Stomach (tissue), 8 donors: ENCODE measurements at regions not wholly inside any gene's neighbourhood (a gene's known extent, or its start where the extent isn't known, plus 50 kb on each side); places are given as distances from the start of the nearest gene placed in this dataset.

Experiments used
- DNase-seq, 2 donors: peaks; one replicate each; pipeline versions ENCODE4 v3.0.0 to v3.0.0-alpha.2; 2013 to 2019
- H3K27ac ChIP-seq, 5 donors: fragments of 200-600 bp in 4 of 5; sonication (generic) in 4 of 5; one replicate each; pipeline ENCODE4 v1.5.1; 2013 to 2019; ENCODE audit warnings: mild to moderate bottlenecking in 1 of 5, moderate library complexity in 1 of 5
- H3K27me3 ChIP-seq, 3 donors: fragments of 200-600 bp; sonication (generic); one replicate each; pipeline ENCODE4 v1.5.1; 2017 to 2019; ENCODE audit warnings: mixed run types in 1 of 3
- H3K36me3 ChIP-seq, 4 donors: fragments of 200-600 bp; sonication (generic); 1 replicate in 3 of 4; 2 replicates in 1 of 4; pipeline ENCODE4 v1.5.1; 2016 to 2019
- H3K4me1 ChIP-seq, 4 donors: fragments of 200-600 bp; sonication (generic); one replicate each; pipeline ENCODE4 v1.5.1; 2016 to 2019
- H3K4me3 ChIP-seq, 4 donors: fragments of 200-600 bp; sonication (generic) in 3 of 4; one replicate each; pipeline ENCODE4 v1.5.1; 2016 to 2019; ENCODE audit warnings: mild to moderate bottlenecking in 1 of 4
- H3K9me3 ChIP-seq, 4 donors: fragments of 200-600 bp; sonication (generic); one replicate each; pipeline ENCODE4 v1.5.1; 2016 to 2019
- CTCF ChIP-seq, 7 experiments: fragments of 450-650 bp in 4 of 7; fragments of 200-600 bp in 3 of 7; sonication (generic) in 3 of 7; IDR thresholded peaks; one replicate each; pipeline ENCODE4 v1.5.1; 2016 to 2019; ENCODE audit warnings: antibody characterized with exemption in 7 of 7, control low read depth in 2 of 7, mild to moderate bottlenecking in 1 of 7
- EP300 ChIP-seq: sonication (generic); formaldehyde crosslinking; IDR thresholded peaks from one replicate; pipeline ENCODE4 v1.6.1; 2017; ENCODE audit warnings: antibody characterized with exemption
- POLR2A ChIP-seq, 4 donors: fragments of 450-650 bp; IDR thresholded peaks; one replicate each; pipeline ENCODE4 v1.6.1; 2016; ENCODE audit warnings: antibody characterized with exemption in 4 of 4, control low read depth in 2 of 4, mild to moderate bottlenecking in 1 of 4, moderate library complexity in 1 of 4
- POLR2AphosphoS5 ChIP-seq, 3 donors: sonication (generic); formaldehyde crosslinking; IDR thresholded peaks; one replicate each; pipeline ENCODE4 v1.6.1; 2016; ENCODE audit warnings: antibody characterized with exemption in 3 of 3
- WGBS, 5 donors: extraction: QIAGEN DNeasy Blood & Tissue Kit in 3 of 5; methylation state at CpG; one replicate each; pipeline versions ENCODE4 v1.1.5 to v1.1.7; 2013 to 2018; 5-methylcytosine and 5-hydroxymethylcytosine counted together
- intact Hi-C: fragments of 100-400 bp; cut with DNase I; formaldehyde crosslinking; loops from one replicate; pipeline ENCODE4 v1.15.1; 2023; ENCODE audit warnings: low total_unique reads
- donor health status: healthy with polysubstance abuse.
- donor health status: Bipolar disorder and iron deficiency.
- donor health status: healthy.

- 0 to 3% (median 1%) methylated on average over 14 to 19 of the region's 19 CpGs for WGBS, 5 donors
- intact Hi-C loops, result no loop called here
- Histone ChIP-seq H3K27ac (peak overlapping the region; percentile 85 to 93 (median 86)), H3K36me3 (no peaks in the 10 kb centered on the region), H3K27me3 (peaks cover 0 to 4% (median 0%) of the 10 kb centered on the region in 3 donors), H3K4me3 (peak overlapping the region; percentile 59 to 92 (median 80)), H3K4me1 (peaks cover 0 to 40% (median 28%) of the 10 kb centered on the region in 4 donors), H3K9me3 (no peaks in the 10 kb centered on the region)
- TF ChIP-seq POLR2AphosphoS5 (IDR thresholded peaks at IDR 0.05), result no peak
- no peak for TF ChIP-seq EP300
- no peak for DNase-seq
Measured at GRCh38 chr18:34976534-34976898, 64.7 kb upstream of the MAPRE2 start.

GRCh38 chr18:34976899-34977837, 64.0 kb upstream of the MAPRE2 start:
- H3K4me3 ChIP-seq, result peak overlapping the region; percentile 59 to 92 (median 80)
- DNase-seq, result peak; percentile 91 to 96
- TF ChIP-seq POLR2AphosphoS5 (IDR thresholded peaks at IDR 0.05), result peak in 2 of 3 donors; percentile 83 to 84
- TF ChIP-seq CTCF (IDR thresholded peaks at IDR 0.05), result no peak
- TF ChIP-seq POLR2A (IDR thresholded peaks at IDR 0.05), result peak in 1 of 4 donors; percentile 61
- no peak for TF ChIP-seq EP300
- intact Hi-C loops, result no loop called here
- H3K4me1 ChIP-seq, result peaks cover 0 to 40% (median 28%) of the 10 kb centered on the region in 4 donors
- WGBS, 5 donors, result 0 to 1% (median 1%) methylated on average over 41 to 82 of the region's 82 CpGs
- no peaks in the 10 kb centered on the region for H3K36me3 ChIP-seq
- H3K27ac ChIP-seq, result peak overlapping the region; percentile 85 to 93 (median 86)
- H3K9me3 ChIP-seq, result no peaks in the 10 kb centered on the region
- H3K27me3 ChIP-seq, result peaks cover 0 to 4% (median 0%) of the 10 kb centered on the region in 3 donors

GRCh38 chr18:34977838-34978532, 63.2 kb upstream of the MAPRE2 start:
- Histone ChIP-seq H3K4me3 (peak overlapping the region; percentile 59 to 92 (median 80)), H3K27me3 (peaks cover 0 to 4% (median 0%) of the 10 kb centered on the region in 3 donors), H3K27ac (peak overlapping the region; percentile 85 to 93 (median 86)), H3K9me3 (no peaks in the 10 kb centered on the region), H3K36me3 (no peaks in the 10 kb centered on the region), H3K4me1 (peaks cover 0 to 40% (median 28%) of the 10 kb centered on the region in 4 donors)
- intact Hi-C loops, result no loop called here
- TF ChIP-seq POLR2A (IDR thresholded peaks at IDR 0.05) (no peak), EP300 (no peak), CTCF (IDR thresholded peaks at IDR 0.05) (no peak), POLR2AphosphoS5 (IDR thresholded peaks at IDR 0.05) (no peak)
- 0 to 1% (median 0%) methylated on average over 35 of the region's 35 CpGs for WGBS, 5 donors
- DNase-seq, result peak; percentile 65 to 88

- peak in 1 of 2 donors; percentile 21 for DNase-seq
- Histone ChIP-seq H3K27ac (peak overlapping the region; percentile 85 to 93 (median 86)), H3K4me1 (peaks cover 0 to 40% (median 28%) of the 10 kb centered on the region in 4 donors), H3K27me3 (peaks cover 0 to 4% (median 0%) of the 10 kb centered on the region in 3 donors), H3K36me3 (no peaks in the 10 kb centered on the region), H3K4me3 (peak overlapping the region; percentile 59 to 92 (median 80)), H3K9me3 (no peaks in the 10 kb centered on the region)
- 1 to 3% (median 1%) methylated on average over 5 of the region's 5 CpGs for WGBS, 5 donors
- intact Hi-C loops, result no loop called here
- no peak for TF ChIP-seq CTCF (IDR thresholded peaks at IDR 0.05)
- no peak for TF ChIP-seq POLR2AphosphoS5 (IDR thresholded peaks at IDR 0.05)
- TF ChIP-seq POLR2A (IDR thresholded peaks at IDR 0.05), result no peak
- no peak for TF ChIP-seq EP300
Measured at GRCh38 chr18:34978533-34978893, 62.7 kb upstream of the MAPRE2 start.
